OCI-LY1 (cell line): ENCODE measurements at regions not wholly inside any gene's neighbourhood (a gene's known extent, or its start where the extent isn't known, plus 50 kb on each side); places are given as distances from the start of the nearest gene placed in this dataset.
"Not testable (repeated sequence)": the region's sequence is repeated elsewhere in the genome, so short reads cannot be mapped to it uniquely, and the experiment has no call there.

Experiments
- H2AFZ ChIP-seq: fragments of 200-600 bp; sonication (generic), shearing (Covaris generic); 2 replicates; pipeline ENCODE4 v1.6.0; 2014; ENCODE audit warnings: antibody characterized with exemption, mild to moderate bottlenecking, low read length
- H3F3A ChIP-seq: fragments of 200-600 bp; sonication (generic), shearing (Covaris generic); 2 replicates; pipeline ENCODE4 v1.6.0; 2014; ENCODE audit warnings: mild to moderate bottlenecking, antibody characterized with exemption, low read length, moderate library complexity; ENCODE audit not compliant: insufficient read depth
- H3K27ac ChIP-seq: fragments of 200-600 bp; sonication (generic); 2 replicates; pipeline ENCODE4 v1.5.1; 2014; ENCODE audit warnings: low read length, mixed run types, mild to moderate bottlenecking, low read depth; ENCODE audit not compliant: poor library complexity, severe bottlenecking
- H3K27me3 ChIP-seq: fragments of 200-600 bp; sonication (generic); 2 replicates; pipeline ENCODE4 v1.6.0; 2014; ENCODE audit warnings: antibody characterized with exemption, mild to moderate bottlenecking, low read length, moderate library complexity; ENCODE audit not compliant: insufficient read depth
- H3K36me3 ChIP-seq: fragments of 200-600 bp; sonication (generic); 2 replicates; pipeline ENCODE4 v1.6.1; 2014; ENCODE audit warnings: mild to moderate bottlenecking, antibody characterized with exemption, low read length, moderate library complexity, mixed read lengths; ENCODE audit not compliant: insufficient read depth
- H3K4me1 ChIP-seq: fragments of 200-600 bp; sonication (generic); 2 replicates; pipeline ENCODE4 v1.5.1; 2014; ENCODE audit warnings: mild to moderate bottlenecking, low read length, moderate library complexity; ENCODE audit not compliant: insufficient read depth, severe bottlenecking
- H3K4me2 ChIP-seq: fragments of 200-600 bp; sonication (generic), shearing (Covaris generic); 2 replicates; pipeline ENCODE4 v1.6.1; 2014; ENCODE audit warnings: low read length
- H3K4me3 ChIP-seq: fragments of 200-600 bp; sonication (generic); 2 replicates; pipeline ENCODE4 v1.5.1; 2014; ENCODE audit warnings: low read length, low read depth, mild to moderate bottlenecking, mixed read lengths; ENCODE audit not compliant: poor library complexity, severe bottlenecking
- H3K79me2 ChIP-seq: fragments of 200-600 bp; shearing (Covaris generic); 2 replicates; pipeline ENCODE4 v1.6.1; 2016; ENCODE audit warnings: mixed run types, low read length, mixed read lengths; ENCODE audit not compliant: insufficient read depth
- H3K9ac ChIP-seq: fragments of 200-600 bp; sonication (generic), shearing (Covaris generic); 2 replicates; pipeline ENCODE4 v1.6.1; 2014; ENCODE audit warnings: mild to moderate bottlenecking, low read length, mixed read lengths
- H3K9me2 ChIP-seq: fragments of 200-600 bp; sonication (generic), shearing (Covaris generic); 2 replicates; pipeline ENCODE4 v1.6.1; 2014; ENCODE audit warnings: low read depth, mild to moderate bottlenecking, low read length, mixed read lengths
- H3K9me3 ChIP-seq: fragments of 200-600 bp; shearing (Covaris generic); 2 replicates; pipeline ENCODE4 v1.6.1; 2014; ENCODE audit warnings: low read length, mixed read lengths
- H4K20me1 ChIP-seq: fragments of 200-600 bp; sonication (generic), shearing (Covaris generic); 2 replicates; pipeline ENCODE4 v1.6.0; 2016; ENCODE audit warnings: mild to moderate bottlenecking, low read length; ENCODE audit not compliant: insufficient read depth
- EZH2 ChIP-seq: fragments of 200-600 bp; sonication (generic), shearing (Covaris generic); IDR thresholded peaks from 2 replicates; pipeline ENCODE4 v1.8.0; 2017; ENCODE audit warnings: borderline replicate concordance, mixed run types, mild to moderate bottlenecking, antibody characterized with exemption, low read length, moderate library complexity, mixed read lengths
- TF ChIP-seq, protein P1 (sequence below): fragments of 200-600 bp; sonication (generic), shearing (Covaris generic); IDR thresholded peaks from 2 replicates; pipeline ENCODE4 v1.5.1; 2017; ENCODE audit warnings: mild to moderate bottlenecking, antibody characterized with exemption, low read length, moderate library complexity, mixed read lengths

DNA sequence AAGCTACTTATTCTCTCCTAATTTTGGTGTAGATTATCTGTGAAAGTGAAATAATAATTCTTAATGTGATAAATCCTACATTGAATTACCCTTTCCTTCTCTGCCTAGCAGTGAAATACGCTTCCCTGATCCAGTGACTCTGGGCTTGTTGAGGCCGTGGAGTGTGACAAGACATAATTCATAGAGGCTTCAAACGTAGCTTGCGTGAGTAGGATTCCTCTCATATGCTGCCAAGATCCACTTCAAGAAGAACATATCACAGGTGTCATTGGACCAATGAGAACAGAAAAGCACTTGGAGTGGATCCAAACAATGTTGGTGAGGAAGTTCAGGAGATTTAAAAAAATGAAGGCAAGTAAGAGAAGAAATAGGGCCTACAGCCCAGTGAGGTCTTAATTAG lies 221.3 kb upstream of the TMEFF2 start:
- H3K4me3 ChIP-seq, result no peak overlapping the region
- H4K20me1 ChIP-seq, result no peaks in the 10 kb centered on the region
- no peaks in the 10 kb centered on the region for H3K79me2 ChIP-seq
- TF ChIP-seq, protein P1, sequence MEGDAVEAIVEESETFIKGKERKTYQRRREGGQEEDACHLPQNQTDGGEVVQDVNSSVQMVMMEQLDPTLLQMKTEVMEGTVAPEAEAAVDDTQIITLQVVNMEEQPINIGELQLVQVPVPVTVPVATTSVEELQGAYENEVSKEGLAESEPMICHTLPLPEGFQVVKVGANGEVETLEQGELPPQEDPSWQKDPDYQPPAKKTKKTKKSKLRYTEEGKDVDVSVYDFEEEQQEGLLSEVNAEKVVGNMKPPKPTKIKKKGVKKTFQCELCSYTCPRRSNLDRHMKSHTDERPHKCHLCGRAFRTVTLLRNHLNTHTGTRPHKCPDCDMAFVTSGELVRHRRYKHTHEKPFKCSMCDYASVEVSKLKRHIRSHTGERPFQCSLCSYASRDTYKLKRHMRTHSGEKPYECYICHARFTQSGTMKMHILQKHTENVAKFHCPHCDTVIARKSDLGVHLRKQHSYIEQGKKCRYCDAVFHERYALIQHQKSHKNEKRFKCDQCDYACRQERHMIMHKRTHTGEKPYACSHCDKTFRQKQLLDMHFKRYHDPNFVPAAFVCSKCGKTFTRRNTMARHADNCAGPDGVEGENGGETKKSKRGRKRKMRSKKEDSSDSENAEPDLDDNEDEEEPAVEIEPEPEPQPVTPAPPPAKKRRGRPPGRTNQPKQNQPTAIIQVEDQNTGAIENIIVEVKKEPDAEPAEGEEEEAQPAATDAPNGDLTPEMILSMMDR, result no peak
- no peak for TF ChIP-seq EZH2
- no peaks in the 10 kb centered on the region for H3K36me3 ChIP-seq
- H3K9me2 ChIP-seq, result no peaks in the 10 kb centered on the region
- H3K4me2 ChIP-seq, result no peak overlapping the region
- no peaks in the 10 kb centered on the region for H3K9me3 ChIP-seq
- no peaks in the 10 kb centered on the region for H3F3A ChIP-seq
- H3K9ac ChIP-seq, result no peak overlapping the region
- no peak overlapping the region for H3K27ac ChIP-seq
- H2AFZ ChIP-seq, result no peak overlapping the region
- no peaks in the 10 kb centered on the region for H3K27me3 ChIP-seq
- H3K4me1 ChIP-seq, result no peaks in the 10 kb centered on the region

DNA sequence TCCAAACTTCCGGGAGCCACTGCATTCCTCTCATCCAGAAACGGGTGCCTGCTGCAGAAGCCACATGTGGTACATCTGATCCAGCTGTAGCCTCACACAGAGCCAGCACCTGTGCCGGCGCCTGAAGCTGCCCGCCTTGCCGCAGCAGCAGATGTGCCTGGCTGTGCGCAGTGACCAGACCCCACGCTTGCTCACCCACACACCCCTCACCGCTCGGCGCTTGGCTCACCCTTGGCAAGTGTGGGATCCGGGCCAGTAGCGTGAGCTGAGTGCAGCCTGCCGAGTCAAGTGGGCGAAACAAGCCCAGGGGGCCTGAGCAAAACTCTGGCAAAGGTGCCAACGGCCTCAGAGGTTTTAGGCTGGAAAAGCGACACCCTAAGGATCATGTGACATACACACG lies 220.1 kb upstream of the TMEFF2 start:
- Histone ChIP-seq H3K79me2 (no peaks in the 10 kb centered on the region), H3K27me3 (no peaks in the 10 kb centered on the region), H3K36me3 (no peaks in the 10 kb centered on the region), H3K4me3 (no peak overlapping the region), H3K27ac (no peak overlapping the region), H3K9me3 (no peaks in the 10 kb centered on the region), H4K20me1 (no peaks in the 10 kb centered on the region), H2AFZ (no peak overlapping the region), H3K4me2 (no peak overlapping the region), H3K9me2 (no peaks in the 10 kb centered on the region), H3F3A (no peaks in the 10 kb centered on the region), H3K9ac (no peak overlapping the region), H3K4me1 (no peaks in the 10 kb centered on the region)
- TF ChIP-seq EZH2, result no peak
- TF ChIP-seq, protein P1, result no peak

DNA sequence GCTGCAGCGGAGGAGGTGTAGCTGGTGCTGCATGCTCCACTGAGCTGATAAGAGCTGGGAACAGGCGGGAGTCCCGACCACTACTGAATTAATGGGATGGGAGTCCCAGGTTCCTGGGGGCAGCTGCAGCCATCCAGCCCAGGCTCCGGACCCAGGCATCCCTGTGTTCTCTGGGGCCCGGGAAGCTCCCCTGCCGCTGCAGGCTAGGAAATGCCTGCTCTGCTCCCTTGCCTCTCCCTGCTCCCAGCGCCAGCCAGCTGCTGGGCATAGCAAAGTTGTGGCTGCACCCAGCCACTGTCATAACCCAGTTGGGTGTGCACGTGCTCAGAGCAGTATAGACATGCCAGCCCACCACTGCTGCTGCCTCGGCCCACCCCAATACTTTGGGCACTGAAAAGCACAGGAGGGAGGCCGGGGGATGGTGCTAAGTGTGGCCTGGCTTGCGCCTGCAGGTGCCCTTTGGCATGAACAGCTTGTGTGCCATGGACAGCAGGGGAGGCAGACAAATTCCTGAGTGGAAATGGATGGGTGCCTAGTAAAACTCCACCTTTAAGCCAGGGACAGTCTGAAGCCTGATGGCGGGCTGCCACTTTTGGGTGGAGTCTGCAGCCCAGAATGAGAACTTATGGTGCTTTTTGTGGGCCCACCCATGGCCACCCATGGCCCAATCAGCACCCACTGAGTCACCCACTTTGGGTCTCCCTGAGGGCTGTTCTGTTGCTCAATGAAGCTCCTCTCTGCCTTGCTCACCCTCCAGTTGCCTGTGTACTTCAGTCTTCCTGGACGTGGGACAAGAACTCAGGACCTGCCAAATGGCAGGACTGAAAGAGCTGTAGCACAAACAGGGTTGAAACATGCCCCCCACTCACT lies 219.3 kb upstream of the TMEFF2 start:
- H2AFZ ChIP-seq, result no peak overlapping the region
- no peaks in the 10 kb centered on the region for H3K9me3 ChIP-seq
- H3K27me3 ChIP-seq, result no peaks in the 10 kb centered on the region
- H4K20me1 ChIP-seq, result no peaks in the 10 kb centered on the region
- TF ChIP-seq, protein P1, result no peak
- no peak for TF ChIP-seq EZH2
- no peaks in the 10 kb centered on the region for H3K9me2 ChIP-seq
- H3F3A ChIP-seq, result no peaks in the 10 kb centered on the region
- H3K4me1 ChIP-seq, result no peaks in the 10 kb centered on the region
- H3K79me2 ChIP-seq, result no peaks in the 10 kb centered on the region
- H3K4me3 ChIP-seq, result no peak overlapping the region
- no peak overlapping the region for H3K9ac ChIP-seq
- H3K27ac ChIP-seq, result no peak overlapping the region
- no peak overlapping the region for H3K4me2 ChIP-seq
- H3K36me3 ChIP-seq, result no peaks in the 10 kb centered on the region

DNA sequence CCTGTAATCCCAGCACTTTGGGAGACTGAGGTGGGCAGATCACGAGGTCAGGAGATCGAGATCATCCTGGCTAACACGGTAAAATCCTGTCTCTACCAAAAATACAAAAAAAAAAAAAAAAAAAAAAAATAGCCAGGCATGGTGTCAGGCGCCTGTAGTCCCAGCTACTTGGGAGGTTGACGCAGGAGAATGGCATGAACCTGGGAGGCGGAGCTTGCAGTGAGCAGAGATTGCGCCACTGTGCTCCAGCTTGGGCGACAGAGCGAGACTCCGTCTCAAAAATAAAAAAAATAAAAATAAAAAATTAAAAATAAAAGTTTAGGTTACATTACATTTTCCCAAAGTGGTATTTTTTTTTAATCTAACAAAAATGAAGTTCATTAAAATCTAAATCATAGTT lies 218.1 kb upstream of the TMEFF2 start:
- not testable (repeated sequence) for H3K9ac ChIP-seq, H4K20me1 ChIP-seq, H3K9me2 ChIP-seq, H3K4me3 ChIP-seq, H3K4me1 ChIP-seq, H3K27ac ChIP-seq, H3F3A ChIP-seq, H3K9me3 ChIP-seq, H2AFZ ChIP-seq, H3K27me3 ChIP-seq, H3K4me2 ChIP-seq, H3K79me2 ChIP-seq, H3K36me3 ChIP-seq
